ENCODE measurements at regions not wholly inside any gene's neighbourhood (a gene's known extent, or its start where the extent isn't known, plus 50 kb on each side); places are given as distances from the start of the nearest gene placed in this dataset.

DNA sequence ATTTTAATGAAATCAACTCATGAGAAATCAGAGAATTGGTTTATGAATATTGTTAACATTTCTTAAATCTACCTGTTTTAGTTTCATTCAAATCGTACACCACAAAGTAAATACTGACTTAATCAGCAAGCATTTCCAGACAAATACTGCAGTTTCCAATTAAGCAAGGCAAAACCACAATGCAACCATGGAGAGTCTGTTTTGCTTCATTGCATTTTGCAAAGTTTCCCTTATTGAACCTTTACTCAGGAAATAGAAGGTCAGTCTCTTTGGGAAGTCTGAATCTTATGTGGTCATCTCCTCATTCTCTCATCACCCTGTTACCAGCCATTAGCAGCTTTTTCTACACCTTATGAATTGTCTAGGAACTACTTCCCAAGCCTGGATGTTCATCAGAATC, 400.5 kb downstream of the IPMK start:
- H3K9me3 ChIP-seq (ENCODE audit: control insufficient read depth, low read depth, low read length): no peaks in the 10 kb centered on the region
- no peaks in the 10 kb centered on the region for H3K9me1 ChIP-seq (ENCODE audit: control insufficient read depth, extremely low read depth, insufficient read depth, low read length)
- no peak overlapping the region for H3K4me3 ChIP-seq (ENCODE audit: control insufficient read depth in 2 of 3, extremely low read depth in 1 of 3, insufficient read depth in 2 of 3, low read depth in 1 of 3, low read length in 3 of 3)
- no peak overlapping the region for H3K9ac ChIP-seq (ENCODE audit: control insufficient read depth, extremely low read depth, insufficient read depth, low read length)
- H3K4me1 ChIP-seq (ENCODE audit: control insufficient read depth, extremely low read depth, insufficient read depth, low read length): no peaks in the 10 kb centered on the region
- dilution Hi-C loops (cut with MboI; ENCODE audit: extremely low pct_ligation_motif_present, low sequenced_read_pairs): no loop called here
- no peak overlapping the region for H3K4me2 ChIP-seq (ENCODE audit: control insufficient read depth, extremely low read depth, insufficient read depth, low read depth, low read length)
- no peak for DNase-seq (ENCODE audit: low read depth, low spot score)
- H4K20me1 ChIP-seq (ENCODE audit: control insufficient read depth, extremely low read depth, insufficient read depth, low read length): no peaks in the 10 kb centered on the region
- H2AFZ ChIP-seq (ENCODE audit: control insufficient read depth, low read length): no peak overlapping the region
- no peaks in the 10 kb centered on the region for H3K27me3 ChIP-seq (ENCODE audit: control insufficient read depth, extremely low read depth, insufficient read depth, low read length)
- H3K79me2 ChIP-seq (ENCODE audit: control insufficient read depth, insufficient read depth, low read length): no peaks in the 10 kb centered on the region
- H3K36me3 ChIP-seq (ENCODE audit: control insufficient read depth in 2 of 2, extremely low read depth in 1 of 2, insufficient read depth in 2 of 2, low read length in 2 of 2): no peaks in the 10 kb centered on the region
- TF ChIP-seq, protein P1, sequence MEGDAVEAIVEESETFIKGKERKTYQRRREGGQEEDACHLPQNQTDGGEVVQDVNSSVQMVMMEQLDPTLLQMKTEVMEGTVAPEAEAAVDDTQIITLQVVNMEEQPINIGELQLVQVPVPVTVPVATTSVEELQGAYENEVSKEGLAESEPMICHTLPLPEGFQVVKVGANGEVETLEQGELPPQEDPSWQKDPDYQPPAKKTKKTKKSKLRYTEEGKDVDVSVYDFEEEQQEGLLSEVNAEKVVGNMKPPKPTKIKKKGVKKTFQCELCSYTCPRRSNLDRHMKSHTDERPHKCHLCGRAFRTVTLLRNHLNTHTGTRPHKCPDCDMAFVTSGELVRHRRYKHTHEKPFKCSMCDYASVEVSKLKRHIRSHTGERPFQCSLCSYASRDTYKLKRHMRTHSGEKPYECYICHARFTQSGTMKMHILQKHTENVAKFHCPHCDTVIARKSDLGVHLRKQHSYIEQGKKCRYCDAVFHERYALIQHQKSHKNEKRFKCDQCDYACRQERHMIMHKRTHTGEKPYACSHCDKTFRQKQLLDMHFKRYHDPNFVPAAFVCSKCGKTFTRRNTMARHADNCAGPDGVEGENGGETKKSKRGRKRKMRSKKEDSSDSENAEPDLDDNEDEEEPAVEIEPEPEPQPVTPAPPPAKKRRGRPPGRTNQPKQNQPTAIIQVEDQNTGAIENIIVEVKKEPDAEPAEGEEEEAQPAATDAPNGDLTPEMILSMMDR (optimal IDR thresholded peaks at IDR 0.05 in 1 of 3, IDR thresholded peaks at IDR 0.05 in 1 of 3, conservative IDR thresholded peaks at IDR 0.05 in 1 of 3; ENCODE audit: extremely low read depth in 1 of 3, insufficient read depth in 2 of 3, low read length in 3 of 3): no peak
- TF ChIP-seq EZH2 (IDR thresholded peaks at IDR 0.05; ENCODE audit: low read length): no peak
- H3K27ac ChIP-seq (ENCODE audit: control insufficient read depth, insufficient read depth, low read length): no peak overlapping the region
- no peak for FAIRE-seq

DNA sequence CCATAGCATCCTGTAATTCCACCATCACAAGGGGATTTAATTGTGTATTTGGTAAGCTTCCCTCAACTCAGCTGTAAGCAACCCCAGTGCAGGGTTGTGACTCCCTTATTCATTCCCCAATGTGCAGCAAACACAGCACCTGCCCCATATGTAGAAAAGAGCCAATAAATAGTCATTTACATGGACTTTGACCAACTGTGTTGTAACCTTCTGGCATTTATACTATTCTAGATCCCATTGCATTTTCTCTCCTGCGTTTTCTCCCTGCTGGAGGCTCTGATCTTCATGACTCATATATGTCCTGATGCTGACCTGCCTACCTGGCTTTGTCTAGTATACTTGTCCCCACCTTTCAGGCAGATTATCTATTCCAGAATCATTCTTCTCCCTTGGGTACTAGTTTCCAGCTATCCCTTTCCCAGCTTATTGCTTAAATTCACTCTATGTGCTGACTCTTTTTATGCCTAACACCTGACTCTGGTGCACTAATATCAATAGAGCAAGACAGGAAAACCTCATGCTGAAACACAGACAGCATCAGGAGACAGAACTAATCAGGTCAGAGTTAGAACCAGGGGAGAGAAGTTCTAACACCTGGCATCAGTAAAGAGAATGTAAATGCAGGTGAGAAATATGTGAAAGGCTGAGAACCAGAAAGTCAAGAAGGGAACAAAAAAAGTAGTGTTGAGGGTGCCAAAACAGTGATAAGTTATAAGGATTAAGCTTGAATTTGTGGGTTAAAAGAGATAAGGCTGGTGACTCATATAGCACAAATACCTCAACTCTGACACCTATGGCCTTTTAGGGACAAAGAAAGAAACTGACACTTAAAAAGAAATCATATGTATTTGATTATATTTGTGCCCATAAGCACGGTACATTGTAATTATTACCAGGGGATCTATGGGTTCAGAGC, 402.7 kb downstream of the IPMK start:
- H3K4me2 ChIP-seq (ENCODE audit: control insufficient read depth, extremely low read depth, insufficient read depth, low read depth, low read length): no peak overlapping the region
- no peak for FAIRE-seq
- H3K27me3 ChIP-seq (ENCODE audit: control insufficient read depth, extremely low read depth, insufficient read depth, low read length): no peaks in the 10 kb centered on the region

More for the DNA sequence above, 402.7 kb downstream of the IPMK start:
- no peak overlapping the region for H3K27ac ChIP-seq (ENCODE audit: control insufficient read depth, insufficient read depth, low read length)
- no peaks in the 10 kb centered on the region for H4K20me1 ChIP-seq (ENCODE audit: control insufficient read depth, extremely low read depth, insufficient read depth, low read length)
- TF ChIP-seq, protein P1 (optimal IDR thresholded peaks at IDR 0.05 in 1 of 3, IDR thresholded peaks at IDR 0.05 in 1 of 3, conservative IDR thresholded peaks at IDR 0.05 in 1 of 3; ENCODE audit: extremely low read depth in 1 of 3, insufficient read depth in 2 of 3, low read length in 3 of 3): no peak
- TF ChIP-seq EZH2 (IDR thresholded peaks at IDR 0.05; ENCODE audit: low read length): no peak
- no peak for DNase-seq (ENCODE audit: low read depth, low spot score)
- H3K4me3 ChIP-seq (ENCODE audit: control insufficient read depth in 2 of 3, extremely low read depth in 1 of 3, insufficient read depth in 2 of 3, low read depth in 1 of 3, low read length in 3 of 3): no peak overlapping the region
- H3K9me1 ChIP-seq (ENCODE audit: control insufficient read depth, extremely low read depth, insufficient read depth, low read length): no peaks in the 10 kb centered on the region
- no peaks in the 10 kb centered on the region for H3K36me3 ChIP-seq (ENCODE audit: control insufficient read depth in 2 of 2, extremely low read depth in 1 of 2, insufficient read depth in 2 of 2, low read length in 2 of 2)
- dilution Hi-C loops (cut with MboI; ENCODE audit: extremely low pct_ligation_motif_present, low sequenced_read_pairs): no loop called here
- no peak overlapping the region for H2AFZ ChIP-seq (ENCODE audit: control insufficient read depth, low read length)
- no peaks in the 10 kb centered on the region for H3K79me2 ChIP-seq (ENCODE audit: control insufficient read depth, insufficient read depth, low read length)
- H3K9ac ChIP-seq (ENCODE audit: control insufficient read depth, extremely low read depth, insufficient read depth, low read length): no peak overlapping the region
- H3K9me3 ChIP-seq (ENCODE audit: control insufficient read depth, low read depth, low read length): no peaks in the 10 kb centered on the region
- no peaks in the 10 kb centered on the region for H3K4me1 ChIP-seq (ENCODE audit: control insufficient read depth, extremely low read depth, insufficient read depth, low read length)

Data from keratinocyte (primary cell).